ENCODE measurements at regions not wholly inside any gene's neighbourhood (a gene's known extent, or its start where the extent isn't known, plus 50 kb on each side); places are given as distances from the start of the nearest gene placed in this dataset.
"Not testable (repeated sequence)": the region's sequence is repeated elsewhere in the genome, so short reads cannot be mapped to it uniquely, and the experiment has no call there.

DNA sequence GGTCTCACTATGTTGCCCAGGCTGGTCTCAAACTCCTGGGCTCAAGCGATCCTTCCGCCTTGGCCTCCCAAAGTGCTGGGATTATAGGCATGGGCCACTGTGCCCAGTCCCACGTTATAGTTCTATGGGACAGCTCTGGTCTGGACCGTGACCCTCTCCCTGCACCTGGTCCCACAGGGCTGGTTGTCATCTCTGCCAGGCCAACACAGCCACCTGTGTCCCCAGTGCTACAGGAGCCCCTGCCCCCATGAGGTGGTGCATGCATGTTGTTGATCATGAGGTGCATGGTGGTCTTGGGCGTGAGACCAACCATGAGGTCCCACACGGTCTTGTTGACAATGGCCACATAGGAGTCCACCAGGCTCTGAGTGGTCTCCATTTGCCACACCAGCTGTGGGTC, 51.0 kb upstream of the UBE2Q2 start:
- H3K9me3 ChIP-seq (replicated peaks in 1 of 2; ENCODE audit: control insufficient read depth in 1 of 2, insufficient read depth in 1 of 2, low read length in 2 of 2); H4K20me1 ChIP-seq (ENCODE audit: insufficient read depth, low read length); H3K9me3 Mint-ChIP-seq; H3K27ac ChIP-seq (ENCODE audit: low read depth in 1 of 2, low read length in 2 of 2); H3K4me1 ChIP-seq (ENCODE audit: control insufficient read depth in 1 of 2, insufficient read depth in 2 of 2, low read length in 2 of 2); H3K36me3 ChIP-seq (replicated peaks in 1 of 2; ENCODE audit: control insufficient read depth in 1 of 2, insufficient read depth in 2 of 2, low read length in 2 of 2); H3K9ac ChIP-seq (ENCODE audit: insufficient read depth, low read length, poor library complexity, severe bottlenecking); H3K36me3 Mint-ChIP-seq; H3K79me2 ChIP-seq (ENCODE audit: insufficient read depth, low read length); H3K27me3 Mint-ChIP-seq (ENCODE audit: low read depth in 3 of 3); DNase-seq; H3K4me2 ChIP-seq (replicated peaks; ENCODE audit: extremely low read depth, low read length, poor library complexity, severe bottlenecking); H3K27ac Mint-ChIP-seq; H3K27me3 ChIP-seq (ENCODE audit: control insufficient read depth in 2 of 2, insufficient read depth in 2 of 2, low read length in 2 of 2); H3K4me3 Mint-ChIP-seq; H2AFZ ChIP-seq (ENCODE audit: insufficient read depth, low read depth, low read length, poor library complexity, severe bottlenecking); H3K4me1 Mint-ChIP-seq; H3K4me3 ChIP-seq (replicated peaks in 1 of 3; ENCODE audit: low read depth in 2 of 3, low read length in 3 of 3); intact Hi-C loops (cut with micrococcal nuclease): not testable (repeated sequence)
- 80% methylated on average over 5 of the region's 6 CpGs for WGBS (ENCODE audit: insufficient coverage)

DNA sequence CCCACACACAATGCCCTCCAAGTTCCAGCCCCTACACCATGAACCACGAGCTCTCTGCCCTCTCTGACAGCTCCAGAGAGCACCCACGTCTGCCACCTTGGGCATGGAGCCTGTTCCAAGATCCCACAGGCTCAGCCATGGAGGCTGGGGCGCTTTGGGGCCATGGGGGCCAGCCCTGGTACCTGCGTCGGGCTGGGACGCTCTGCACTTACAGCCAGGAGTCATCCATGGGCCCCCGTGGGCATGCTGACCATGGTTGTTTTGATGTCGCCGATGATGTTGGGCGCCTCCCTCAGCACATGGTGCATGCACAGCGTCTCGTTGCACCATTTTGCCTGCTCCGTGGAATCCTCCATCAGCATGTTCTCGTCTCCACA, 51.9 kb upstream of the UBE2Q2 start:
- Mint-ChIP-seq H3K27me3 (ENCODE audit: low read depth in 3 of 3) (peaks cover 0 to 2% (median 0%) of the 10 kb centered on the region in 3 donors), H3K4me1 (no peaks in the 10 kb centered on the region), H3K4me3 (no peak overlapping the region), H3K27ac (no peak overlapping the region), H3K36me3 (no peaks in the 10 kb centered on the region), H3K9me3 (peaks cover 0 to 2% (median 0%) of the 10 kb centered on the region in 7 donors)
- Histone ChIP-seq H3K79me2 (ENCODE audit: insufficient read depth, low read length) (no peaks in the 10 kb centered on the region), H3K27me3 (ENCODE audit: control insufficient read depth in 2 of 2, insufficient read depth in 2 of 2, low read length in 2 of 2) (peaks cover 0 to 3% of the 10 kb centered on the region in 2 donors), H3K4me1 (ENCODE audit: control insufficient read depth in 1 of 2, insufficient read depth in 2 of 2, low read length in 2 of 2) (no peaks in the 10 kb centered on the region), H3K27ac (ENCODE audit: low read depth in 1 of 2, low read length in 2 of 2) (no peak overlapping the region), H4K20me1 (ENCODE audit: insufficient read depth, low read length) (no peaks in the 10 kb centered on the region), H3K9me3 (replicated peaks in 1 of 2; ENCODE audit: control insufficient read depth in 1 of 2, insufficient read depth in 1 of 2, low read length in 2 of 2) (no peaks in the 10 kb centered on the region), H3K4me2 (replicated peaks; ENCODE audit: extremely low read depth, low read length, poor library complexity, severe bottlenecking) (no peak overlapping the region), H2AFZ (ENCODE audit: insufficient read depth, low read depth, low read length, poor library complexity, severe bottlenecking) (no peak overlapping the region), H3K9ac (ENCODE audit: insufficient read depth, low read length, poor library complexity, severe bottlenecking) (no peak overlapping the region), H3K36me3 (replicated peaks in 1 of 2; ENCODE audit: control insufficient read depth in 1 of 2, insufficient read depth in 2 of 2, low read length in 2 of 2) (no peaks in the 10 kb centered on the region), H3K4me3 (replicated peaks in 1 of 3; ENCODE audit: low read depth in 2 of 3, low read length in 3 of 3) (no peak overlapping the region)
- intact Hi-C loops (cut with micrococcal nuclease), result no loop called here
- 91% methylated on average over 14 of the region's 14 CpGs for WGBS (ENCODE audit: insufficient coverage)
- no peak for TF ChIP-seq CTCF (IDR thresholded peaks at IDR 0.05)
- no peak for DNase-seq
